Left cardiac atrium (tissue), 4 donors: ENCODE measurements at regions not wholly inside any gene's neighbourhood (a gene's known extent, or its start where the extent isn't known, plus 50 kb on each side); places are given as distances from the start of the nearest gene placed in this dataset.
A peak's percentile ranks its signal among the peaks of the same experiment; 100 is the strongest.

Experiments
- ATAC-seq, 2 donors: fragments of 200-7000 bp; cut with Tn5 transposase; one replicate each; pipeline ENCODE4 v1.9.1; 2020; ENCODE audit warnings: mild to moderate bottlenecking in 2 of 2, moderate library complexity in 2 of 2
- DNase-seq: peaks from one replicate; pipeline ENCODE4 v3.0.0-alpha.2; 2020
- intact Hi-C, 2 donors: fragments of 100-400 bp; cut with DNase I; formaldehyde crosslinking; loops; one replicate each; pipeline versions ENCODE4 v1.14.1 to v1.15.1; 2022 to 2023
- donor health status: DM: no; HTN: yes; CAD: no.
- donor health status: DM: no; HTN: yes; CAD: no; lungs with severe emphysema.
- donor health status: DM: yes; HTN: yes; CAD: no.
- donor health status: Dilated cardiomyopathy.

GRCh38 chr11:35076201-35077100, 62.5 kb upstream of the CD44 start:
- intact Hi-C loops = no loop called here
- peak in 1 of 2 donors; percentile 23 for ATAC-seq

GRCh38 chr11:35077709-35078469, 61.1 kb upstream of the CD44 start:
- no peak for ATAC-seq
- no peak for DNase-seq
- intact Hi-C loops = no loop called here

More at GRCh38 chr11:35076201-35077100, 62.5 kb upstream of the CD44 start:
- DNase-seq = no peak

GRCh38 chr11:35078470-35078735, 60.6 kb upstream of the CD44 start:
- no peak for ATAC-seq
- no peak for DNase-seq
- intact Hi-C loops = no loop called here

GRCh38 chr11:35079611-35080010, 59.4 kb upstream of the CD44 start:
- ATAC-seq = no peak
- intact Hi-C loops = no loop called here
- DNase-seq = no peak

- ATAC-seq (peak; percentile 74 to 86), DNase-seq (peak; percentile 67)
- intact Hi-C loops = no loop called here
These were observed 56.4 kb upstream of the CD44 start for GRCh38 chr11:35082321-35083180.

- DNase-seq (no peak), ATAC-seq (no peak)
- intact Hi-C loops = no loop called here
These were observed 55.9 kb upstream of the CD44 start for GRCh38 chr11:35083181-35083430.

- intact Hi-C loops = no loop called here
- ATAC-seq = peak; percentile 61 to 65
- DNase-seq = peak; percentile 63
These were observed 55.3 kb upstream of the CD44 start for GRCh38 chr11:35083431-35084238.

GRCh38 chr11:35084817-35085440, 54.0 kb upstream of the CD44 start:
- no peak for DNase-seq
- ATAC-seq = no peak
- intact Hi-C loops = no loop called here

GRCh38 chr11:35085531-35086165, 53.3 kb upstream of the CD44 start:
- DNase-seq = peak; percentile 36
- ATAC-seq = peak; percentile 6 to 32
- intact Hi-C loops = no loop called here

- intact Hi-C loops = no loop called here
- ATAC-seq (peak; percentile 47 to 77), DNase-seq (peak; percentile 28)
These were observed 51.3 kb upstream of the CD44 start for GRCh38 chr11:35087648-35088047.

- DNase-seq = no peak
- ATAC-seq = peak in 1 of 2 donors; percentile 22
- intact Hi-C loops = no loop called here
These were observed 50.7 kb upstream of the CD44 start for GRCh38 chr11:35088226-35088625.

- intact Hi-C loops = no loop called here
- DNase-seq (no peak), ATAC-seq (peak in 1 of 2 donors; percentile 30)
These were observed 50.3 kb upstream of the CD44 start for GRCh38 chr11:35088676-35089075.
